GM23248 (cell line): ENCODE measurements at regions not wholly inside any gene's neighbourhood (a gene's known extent, or its start where the extent isn't known, plus 50 kb on each side); places are given as distances from the start of the nearest gene placed in this dataset.
A peak's percentile ranks its signal among the peaks of the same experiment; 100 is the strongest.

Source experiments
- DNase-seq: peaks from one replicate; pipeline ENCODE4 v3.0.0-alpha.2; 2015
- H2AFZ ChIP-seq: fragments of 200-600 bp; sonication (generic); 2 replicates; pipeline ENCODE4 v1.6.1; 2016; ENCODE audit warnings: antibody characterized with exemption
- H3F3A ChIP-seq: fragments of 200-600 bp; sonication (generic); 2 replicates; pipeline ENCODE4 v1.6.1; 2016; ENCODE audit warnings: mild to moderate bottlenecking, antibody characterized with exemption, mixed run types; ENCODE audit not compliant: insufficient read depth
- H3K27ac ChIP-seq: fragments of 200-600 bp; sonication (generic); 2 replicates; pipeline ENCODE4 v1.5.1; 2016; ENCODE audit warnings: mild to moderate bottlenecking
- H3K27me3 ChIP-seq: fragments of 200-600 bp; sonication (generic); replicated peaks from 2 replicates; pipeline ENCODE4 v1.6.1; 2016; ENCODE audit warnings: mild to moderate bottlenecking; ENCODE audit not compliant: insufficient read depth
- H3K36me3 ChIP-seq: fragments of 200-600 bp; sonication (generic); 2 replicates; pipeline ENCODE4 v1.6.1; 2016; ENCODE audit warnings: low read depth, mild to moderate bottlenecking
- H3K4me1 ChIP-seq: fragments of 200-600 bp; sonication (generic); 2 replicates; pipeline ENCODE4 v1.6.1; 2016; ENCODE audit warnings: mild to moderate bottlenecking; ENCODE audit not compliant: insufficient read depth
- H3K4me2 ChIP-seq: fragments of 200-600 bp; sonication (generic); one replicate; pipeline ENCODE4 v1.6.1; 2016; ENCODE audit warnings: mild to moderate bottlenecking; ENCODE audit not compliant: unreplicated experiment
- H3K4me3 ChIP-seq: fragments of 200-600 bp; sonication (generic); 2 replicates; pipeline ENCODE4 v1.5.1; 2016; ENCODE audit warnings: mild to moderate bottlenecking
- H3K79me2 ChIP-seq: fragments of 200-600 bp; sonication (generic); 2 replicates; pipeline ENCODE4 v1.6.1; 2016; ENCODE audit warnings: mild to moderate bottlenecking; ENCODE audit not compliant: insufficient read depth
- H3K9ac ChIP-seq: fragments of 200-600 bp; sonication (generic); 2 replicates; pipeline ENCODE4 v1.6.1; 2016; ENCODE audit warnings: mild to moderate bottlenecking
- H3K9me2 ChIP-seq: fragments of 200-600 bp; sonication (generic); 2 replicates; pipeline ENCODE4 v1.6.1; 2016; ENCODE audit warnings: mixed run types, mild to moderate bottlenecking, moderate library complexity; ENCODE audit not compliant: insufficient read depth
- H3K9me3 ChIP-seq: fragments of 200-600 bp; sonication (generic); one replicate; pipeline ENCODE4 v1.6.1; 2017; ENCODE audit warnings: low read depth
- H4K20me1 ChIP-seq: fragments of 200-600 bp; sonication (generic); 2 replicates; pipeline ENCODE4 v1.6.0; 2016; ENCODE audit not compliant: insufficient read depth
- EZH2 ChIP-seq: fragments of 200-600 bp; sonication (generic); IDR thresholded peaks from 2 replicates; pipeline ENCODE4 v1.6.1; 2018; ENCODE audit warnings: antibody characterized with exemption, mild to moderate bottlenecking; ENCODE audit not compliant: insufficient read depth, poor library complexity, severe bottlenecking
- EZH2phosphoT487 ChIP-seq: fragments of 200-600 bp; sonication (generic); IDR thresholded peaks from 2 replicates; pipeline ENCODE4 v1.6.1; 2018; ENCODE audit warnings: antibody characterized with exemption, moderate library complexity, mild to moderate bottlenecking, low read depth; ENCODE audit not compliant: insufficient read depth
- WGBS, 2 experiments: methylation state at CpG; one replicate each; pipeline ENCODE4 v1.1.6; 2015 to 2017; ENCODE audit warnings: low lambda C conversion rate in 2 of 2, low coverage in 1 of 2; ENCODE audit errors: missing lambda C conversion rate in 2 of 2; 5-methylcytosine and 5-hydroxymethylcytosine counted together
- in situ Hi-C: fragments of 300-500 bp; cut with MboI; formaldehyde crosslinking; loops from 2 replicates; pipeline ENCODE4 v1.15.0; 2020

- H4K20me1 ChIP-seq = no peaks in the 10 kb centered on the region
- H3K36me3 ChIP-seq = no peaks in the 10 kb centered on the region
- WGBS, 2 experiments = 43 to 47% methylated on average over 5 of the region's 5 CpGs
- DNase-seq = no peak
- H3K27ac ChIP-seq = no peak overlapping the region
- no peaks in the 10 kb centered on the region for H3K9me3 ChIP-seq
- H3K79me2 ChIP-seq = no peaks in the 10 kb centered on the region
- H3K9ac ChIP-seq = no peak overlapping the region
- no peak overlapping the region for H3K4me2 ChIP-seq
- H3K4me1 ChIP-seq = no peaks in the 10 kb centered on the region; the same call in 1 of the 2 replicates
- H2AFZ ChIP-seq = no peak overlapping the region
- H3K9me2 ChIP-seq = no peaks in the 10 kb centered on the region
- in situ Hi-C loops = no loop called here
- no peak overlapping the region for H3K4me3 ChIP-seq
- no peak for TF ChIP-seq EZH2phosphoT487
- TF ChIP-seq EZH2 = no peak
- H3F3A ChIP-seq = 0 out of 2 replicates have a peak, but pooled peaks cover 3% of the 10 kb centered on the region
- peaks cover 40% of the 10 kb centered on the region for H3K27me3 ChIP-seq
Observed at GRCh38 chr3:194225418-194225812, 89.5 kb downstream of the HES1 start.

DNA sequence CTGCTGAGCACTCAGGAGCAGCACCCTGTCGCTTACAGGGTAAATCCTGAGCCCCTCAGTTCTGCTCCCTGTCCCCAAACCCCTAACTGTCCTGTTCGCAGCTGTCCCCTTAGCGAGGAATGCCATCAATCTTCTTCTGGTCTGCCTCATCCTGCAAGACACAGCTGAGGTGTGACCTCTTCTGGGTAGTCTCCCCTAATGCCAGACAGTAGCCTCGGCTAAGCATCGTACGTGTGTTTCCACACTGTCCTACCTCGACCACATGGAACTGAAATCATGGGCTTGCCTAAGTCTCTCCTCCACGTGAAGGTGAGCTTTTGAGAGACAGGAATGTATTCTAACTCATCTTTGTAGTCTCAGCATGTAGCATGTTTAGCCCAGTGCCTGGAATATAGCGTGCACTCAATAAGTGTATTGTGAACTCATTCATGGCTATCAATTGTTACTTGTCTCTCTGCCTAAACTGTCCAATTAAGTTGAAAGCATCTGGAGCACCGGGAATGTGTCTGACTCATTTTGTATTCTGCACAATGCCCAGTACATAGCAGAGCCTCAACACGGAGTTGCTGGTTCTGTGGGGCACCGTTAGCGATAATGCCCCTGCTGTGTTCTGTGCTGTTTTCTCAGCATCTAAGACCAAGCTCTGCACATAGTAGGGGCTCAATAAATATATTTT is 90.2 kb downstream of the HES1 start:
- in situ Hi-C loops = no loop called here
- H3K27me3 ChIP-seq = peaks cover 40% of the 10 kb centered on the region

DNA sequence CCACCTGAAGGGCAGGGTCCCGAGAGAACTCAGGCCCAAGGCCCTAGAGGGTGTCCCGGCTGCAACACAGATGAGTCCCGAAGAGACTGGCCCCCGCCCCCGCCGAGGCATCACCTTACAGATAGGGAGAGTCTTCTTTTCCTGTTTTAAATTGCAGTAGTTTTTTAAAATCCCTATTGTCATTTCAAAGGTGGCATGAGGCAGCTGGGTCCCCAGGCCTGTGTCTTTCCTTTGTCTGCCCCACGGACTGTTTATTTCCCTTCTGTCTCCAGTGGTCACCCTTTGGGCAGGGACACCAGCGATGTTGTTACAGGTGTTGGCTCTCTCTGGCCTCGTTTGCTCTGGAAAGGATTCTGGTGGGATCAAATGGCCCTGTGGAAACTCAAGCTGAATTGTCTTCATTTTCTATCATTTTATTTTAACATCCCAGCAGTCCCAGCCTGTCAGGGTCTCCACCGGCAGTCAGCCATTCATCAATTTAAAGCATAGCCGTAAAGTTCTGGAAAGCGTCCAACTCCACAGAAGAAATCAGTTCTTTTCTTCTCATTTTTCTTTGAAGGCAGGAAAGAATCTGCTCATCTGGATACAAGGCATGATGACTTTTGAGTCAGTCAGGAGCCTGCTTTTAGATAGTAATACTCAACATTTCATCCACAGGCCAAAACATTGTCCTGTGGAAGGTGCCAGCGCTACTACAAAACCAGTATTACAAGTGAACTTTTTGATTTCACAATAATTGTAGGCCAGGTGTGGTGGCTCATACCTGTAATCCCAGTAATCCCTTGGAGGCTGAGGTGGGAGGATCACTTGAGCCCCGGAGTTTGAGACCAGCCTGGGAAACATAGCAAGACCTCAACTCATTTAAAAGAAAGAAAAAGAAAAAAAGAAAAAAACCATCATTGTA is 96.2 kb downstream of the HES1 start:
- Histone ChIP-seq H3F3A (no peaks in the 10 kb centered on the region), H3K4me1 (no peaks in the 10 kb centered on the region), H3K4me2 (no peak overlapping the region), H2AFZ (no peak overlapping the region), H3K36me3 (no peaks in the 10 kb centered on the region), H3K4me3 (no peak overlapping the region), H4K20me1 (no peaks in the 10 kb centered on the region), H3K9ac (no peak overlapping the region), H3K9me3 (no peaks in the 10 kb centered on the region), H3K79me2 (no peaks in the 10 kb centered on the region), H3K27me3 (peaks cover 38% of the 10 kb centered on the region), H3K9me2 (no peaks in the 10 kb centered on the region), H3K27ac (no peak overlapping the region)
- no peak for DNase-seq
- WGBS, 2 experiments = 54 to 55% methylated on average over 14 of the region's 14 CpGs
- TF ChIP-seq EZH2phosphoT487 (no peak), EZH2 (no peak)
- in situ Hi-C loops = no loop called here

More for the DNA sequence above, 90.2 kb downstream of the HES1 start:
- Histone ChIP-seq H3K4me2 (no peak overlapping the region), H4K20me1 (no peaks in the 10 kb centered on the region), H3K4me3 (no peak overlapping the region), H3K4me1 (no peaks in the 10 kb centered on the region; the same call in 1 of the 2 replicates), H3K9me2 (no peaks in the 10 kb centered on the region), H3F3A (no peaks in the 10 kb centered on the region), H3K79me2 (no peaks in the 10 kb centered on the region), H3K9ac (no peak overlapping the region), H2AFZ (no peak overlapping the region), H3K9me3 (no peaks in the 10 kb centered on the region), H3K36me3 (no peaks in the 10 kb centered on the region), H3K27ac (no peak overlapping the region)
- 37 to 41% methylated on average over 11 to 12 of the region's 13 CpGs for WGBS, 2 experiments
- peak; percentile 33 for DNase-seq
- TF ChIP-seq EZH2 (no peak), EZH2phosphoT487 (no peak)

- H4K20me1 ChIP-seq = no peaks in the 10 kb centered on the region
- WGBS, 2 experiments = 92 to 100% methylated on average over 1 of the region's 1 CpG
- H3K9me3 ChIP-seq = no peaks in the 10 kb centered on the region
- H3K4me2 ChIP-seq = no peak overlapping the region
- DNase-seq = no peak
- no peaks in the 10 kb centered on the region for H3K9me2 ChIP-seq
- H3K36me3 ChIP-seq = no peaks in the 10 kb centered on the region
- no peak overlapping the region for H3K9ac ChIP-seq
- H3K4me1 ChIP-seq = no peaks in the 10 kb centered on the region
- in situ Hi-C loops = no loop called here
- H3K4me3 ChIP-seq = no peak overlapping the region
- H3K27me3 ChIP-seq = peaks cover 34% of the 10 kb centered on the region
- no peaks in the 10 kb centered on the region for H3F3A ChIP-seq
- H3K79me2 ChIP-seq = no peaks in the 10 kb centered on the region
- no peak overlapping the region for H3K27ac ChIP-seq
- H2AFZ ChIP-seq = no peak overlapping the region
- TF ChIP-seq EZH2phosphoT487 = no peak
- TF ChIP-seq EZH2 = no peak
Observed at GRCh38 chr3:194233150-194233549, 97.2 kb downstream of the HES1 start.
